ENCODE measurements at regions not wholly inside any gene's neighbourhood (a gene's known extent, or its start where the extent isn't known, plus 50 kb on each side); places are given as distances from the start of the nearest gene placed in this dataset.

- Histone ChIP-seq H3K4me1 (ENCODE audit: insufficient read depth) (peaks cover 6% of the 10 kb centered on the region), H3K36me3 (replicated peaks; ENCODE audit: insufficient read depth, low read depth) (no peaks in the 10 kb centered on the region), H2AFZ (no peak overlapping the region), H3K4me2 (no peak overlapping the region), H3K27me3 (no peaks in the 10 kb centered on the region), H3K9me2 (replicated peaks; ENCODE audit: insufficient read depth) (no peaks in the 10 kb centered on the region), H3K79me2 (no peaks in the 10 kb centered on the region), H4K20me1 (ENCODE audit: insufficient read depth, poor library complexity, severe bottlenecking) (no peaks in the 10 kb centered on the region), H3K27ac (peak overlapping the region; percentile 52), H3K9me3 (ENCODE audit: low read depth) (no peaks in the 10 kb centered on the region), H3K4me3 (no peak overlapping the region)
- peak; percentile 65 for DNase-seq (ENCODE audit: low spot score)
- 31% methylated on average over 2 of the region's 2 CpGs for WGBS (ENCODE audit: low lambda C conversion rate, missing lambda C conversion rate)
- TF ChIP-seq EZH2 (IDR thresholded peaks at IDR 0.05; ENCODE audit: borderline replicate concordance) (no peak), CTCF (IDR thresholded peaks at IDR 0.05; ENCODE audit: poor library complexity) (no peak), EZH2phosphoT487 (IDR thresholded peaks at IDR 0.05; ENCODE audit: low read depth, severe bottlenecking, unreplicated experiment) (no peak)
These were observed 190.2 kb downstream of the RAMP3 start for GRCh38 chr7:45347804-45348203.

DNA sequence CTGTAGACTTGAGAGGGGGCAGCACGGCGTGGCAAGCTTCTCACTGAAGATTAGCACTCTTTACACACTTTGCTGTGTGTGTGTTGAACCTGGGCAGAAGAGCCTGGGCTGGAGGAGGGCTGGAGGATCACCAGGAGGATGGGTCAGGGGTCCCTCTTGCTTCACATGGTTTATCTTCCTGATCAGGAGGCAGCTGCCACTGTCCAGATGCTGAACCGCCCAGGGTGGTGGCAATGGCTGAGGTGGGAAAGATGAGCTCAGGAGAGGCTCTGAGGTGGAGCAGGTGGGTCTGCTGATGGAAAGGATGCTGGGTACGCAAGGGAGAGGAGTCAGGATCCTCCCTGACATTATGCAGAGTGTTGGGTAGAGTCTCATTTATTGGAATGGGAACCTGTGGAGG lies 191.5 kb downstream of the RAMP3 start:
- no peak overlapping the region for H3K4me3 ChIP-seq
- H3K4me2 ChIP-seq, result no peak overlapping the region
- no peaks in the 10 kb centered on the region for H3K36me3 ChIP-seq (replicated peaks; ENCODE audit: insufficient read depth, low read depth)
- no peaks in the 10 kb centered on the region for H3K9me2 ChIP-seq (replicated peaks; ENCODE audit: insufficient read depth)
- no peak for TF ChIP-seq CTCF (IDR thresholded peaks at IDR 0.05; ENCODE audit: poor library complexity)
- TF ChIP-seq EZH2 (IDR thresholded peaks at IDR 0.05; ENCODE audit: borderline replicate concordance), result no peak
- no peak for TF ChIP-seq EZH2phosphoT487 (IDR thresholded peaks at IDR 0.05; ENCODE audit: low read depth, severe bottlenecking, unreplicated experiment)
- DNase-seq (ENCODE audit: low spot score), result no peak
- no peaks in the 10 kb centered on the region for H4K20me1 ChIP-seq (ENCODE audit: insufficient read depth, poor library complexity, severe bottlenecking)
- H3K9me3 ChIP-seq (ENCODE audit: low read depth), result no peaks in the 10 kb centered on the region
- WGBS (ENCODE audit: low lambda C conversion rate, missing lambda C conversion rate), result 95% methylated on average over 4 of the region's 4 CpGs
- H3K4me1 ChIP-seq (ENCODE audit: insufficient read depth), result peaks cover 6% of the 10 kb centered on the region
- no peaks in the 10 kb centered on the region for H3K79me2 ChIP-seq
- no peak overlapping the region for H2AFZ ChIP-seq
- no peaks in the 10 kb centered on the region for H3K27me3 ChIP-seq
- H3K27ac ChIP-seq, result no peak overlapping the region

GRCh38 chr7:45350896-45351295 lies 193.3 kb downstream of the RAMP3 start:
- Histone ChIP-seq H3K4me3 (no peak overlapping the region), H4K20me1 (ENCODE audit: insufficient read depth, poor library complexity, severe bottlenecking) (no peaks in the 10 kb centered on the region), H3K36me3 (replicated peaks; ENCODE audit: insufficient read depth, low read depth) (no peaks in the 10 kb centered on the region), H3K9me3 (ENCODE audit: low read depth) (no peaks in the 10 kb centered on the region), H2AFZ (no peak overlapping the region), H3K9me2 (replicated peaks; ENCODE audit: insufficient read depth) (no peaks in the 10 kb centered on the region), H3K27ac (no peak overlapping the region), H3K4me2 (no peak overlapping the region), H3K79me2 (no peaks in the 10 kb centered on the region), H3K4me1 (ENCODE audit: insufficient read depth) (peaks cover 6% of the 10 kb centered on the region), H3K27me3 (no peaks in the 10 kb centered on the region)
- WGBS (ENCODE audit: low lambda C conversion rate, missing lambda C conversion rate), result 92% methylated on average over 3 of the region's 3 CpGs
- TF ChIP-seq EZH2phosphoT487 (IDR thresholded peaks at IDR 0.05; ENCODE audit: low read depth, severe bottlenecking, unreplicated experiment) (no peak), EZH2 (IDR thresholded peaks at IDR 0.05; ENCODE audit: borderline replicate concordance) (no peak)
- no peak for DNase-seq (ENCODE audit: low spot score)

GRCh38 chr7:45358287-45358686 lies 200.7 kb downstream of the RAMP3 start:
- Histone ChIP-seq H3K9me3 (ENCODE audit: low read depth) (no peaks in the 10 kb centered on the region), H3K4me2 (no peak overlapping the region), H3K36me3 (replicated peaks; ENCODE audit: insufficient read depth, low read depth) (no peaks in the 10 kb centered on the region), H3K27me3 (no peaks in the 10 kb centered on the region), H3K9me2 (replicated peaks; ENCODE audit: insufficient read depth) (no peaks in the 10 kb centered on the region), H3K79me2 (no peaks in the 10 kb centered on the region), H3K4me1 (ENCODE audit: insufficient read depth) (no peaks in the 10 kb centered on the region), H3K27ac (no peak overlapping the region), H2AFZ (no peak overlapping the region), H3K4me3 (no peak overlapping the region), H4K20me1 (ENCODE audit: insufficient read depth, poor library complexity, severe bottlenecking) (no peaks in the 10 kb centered on the region)
- 93% methylated on average over 3 of the region's 3 CpGs for whole genome bisulfite sequencing (ENCODE audit: low lambda C conversion rate, missing lambda C conversion rate)
- no peak for DNase-seq (ENCODE audit: low spot score)
- TF ChIP-seq CTCF (IDR thresholded peaks at IDR 0.05; ENCODE audit: poor library complexity), result no peak
- TF ChIP-seq EZH2phosphoT487 (IDR thresholded peaks at IDR 0.05; ENCODE audit: low read depth, severe bottlenecking, unreplicated experiment), result no peak
- TF ChIP-seq EZH2 (IDR thresholded peaks at IDR 0.05; ENCODE audit: borderline replicate concordance), result no peak

Data from hepatocyte (in vitro differentiated cells).